ENCODE measurements at regions not wholly inside any gene's neighbourhood (a gene's known extent, or its start where the extent isn't known, plus 50 kb on each side); places are given as distances from the start of the nearest gene placed in this dataset.
"Not testable (repeated sequence)": the region's sequence is repeated elsewhere in the genome, so short reads cannot be mapped to it uniquely, and the experiment has no call there.

GRCh38 chr18:8991155-8991554, 111.3 kb upstream of the NDUFV2 start:
- Histone ChIP-seq H3K79me2 (ENCODE audit: insufficient read depth, low read length) (no peaks in the 10 kb centered on the region), H3K9ac (ENCODE audit: low read length) (no peak overlapping the region), H3K4me1 (ENCODE audit: control insufficient read depth in 1 of 2, insufficient read depth in 2 of 2, low read length in 2 of 2) (peaks cover 0 to 37% of the 10 kb centered on the region in 2 experiments; a peak in 3 of 4 replicates), H3K9me2 (ENCODE audit: insufficient read depth) (no peaks in the 10 kb centered on the region), H3K9me3 (ENCODE audit: control insufficient read depth in 1 of 2, insufficient read depth in 1 of 2, low read depth in 1 of 2, low read length in 2 of 2) (no peaks in the 10 kb centered on the region), H4K20me1 (ENCODE audit: insufficient read depth) (no peaks in the 10 kb centered on the region), H3K4me3 (replicated peaks in 1 of 2; ENCODE audit: low read depth in 1 of 2, low read length in 2 of 2) (no peak overlapping the region), H3K4me2 (ENCODE audit: low read length) (no peak overlapping the region), H3K36me3 (ENCODE audit: control insufficient read depth in 1 of 2, insufficient read depth in 2 of 2, low read length in 2 of 2) (no peaks in the 10 kb centered on the region), H2AFZ (ENCODE audit: low read depth, low read length, poor library complexity, severe bottlenecking) (no peak overlapping the region), H3K27me3 (ENCODE audit: insufficient read depth, low read length) (no peaks in the 10 kb centered on the region), H3K27ac (ENCODE audit: low read depth, low read length) (no peak overlapping the region)
- ChIA-PET POLR2A (no interaction called here), CTCF (interaction anchor here (0.6 to 1.3 kb wide), 2 partner anchors 9 to 337 kb away, joined by 3 read pairs; no protein-coding TSS in a partner anchor), RAD21 (ENCODE audit: low non-redundant PET in 1 of 2, low total read pairs in 2 of 2, uncharacterized antibody in 2 of 2, unreplicated experiment in 2 of 2) (no interaction called here)
- TF ChIP-seq FOSL1 (IDR thresholded peaks at IDR 0.05; ENCODE audit: low read depth), result no peak
- TF ChIP-seq YY1 (IDR thresholded peaks at IDR 0.05; ENCODE audit: extremely low read depth, insufficient replicate concordance, low read depth, low read length), result no peak
- no peak for TF ChIP-seq ZBTB33 (IDR thresholded peaks at IDR 0.05; ENCODE audit: extremely low read depth, insufficient replicate concordance, low read length)
- TF ChIP-seq, protein P1, sequence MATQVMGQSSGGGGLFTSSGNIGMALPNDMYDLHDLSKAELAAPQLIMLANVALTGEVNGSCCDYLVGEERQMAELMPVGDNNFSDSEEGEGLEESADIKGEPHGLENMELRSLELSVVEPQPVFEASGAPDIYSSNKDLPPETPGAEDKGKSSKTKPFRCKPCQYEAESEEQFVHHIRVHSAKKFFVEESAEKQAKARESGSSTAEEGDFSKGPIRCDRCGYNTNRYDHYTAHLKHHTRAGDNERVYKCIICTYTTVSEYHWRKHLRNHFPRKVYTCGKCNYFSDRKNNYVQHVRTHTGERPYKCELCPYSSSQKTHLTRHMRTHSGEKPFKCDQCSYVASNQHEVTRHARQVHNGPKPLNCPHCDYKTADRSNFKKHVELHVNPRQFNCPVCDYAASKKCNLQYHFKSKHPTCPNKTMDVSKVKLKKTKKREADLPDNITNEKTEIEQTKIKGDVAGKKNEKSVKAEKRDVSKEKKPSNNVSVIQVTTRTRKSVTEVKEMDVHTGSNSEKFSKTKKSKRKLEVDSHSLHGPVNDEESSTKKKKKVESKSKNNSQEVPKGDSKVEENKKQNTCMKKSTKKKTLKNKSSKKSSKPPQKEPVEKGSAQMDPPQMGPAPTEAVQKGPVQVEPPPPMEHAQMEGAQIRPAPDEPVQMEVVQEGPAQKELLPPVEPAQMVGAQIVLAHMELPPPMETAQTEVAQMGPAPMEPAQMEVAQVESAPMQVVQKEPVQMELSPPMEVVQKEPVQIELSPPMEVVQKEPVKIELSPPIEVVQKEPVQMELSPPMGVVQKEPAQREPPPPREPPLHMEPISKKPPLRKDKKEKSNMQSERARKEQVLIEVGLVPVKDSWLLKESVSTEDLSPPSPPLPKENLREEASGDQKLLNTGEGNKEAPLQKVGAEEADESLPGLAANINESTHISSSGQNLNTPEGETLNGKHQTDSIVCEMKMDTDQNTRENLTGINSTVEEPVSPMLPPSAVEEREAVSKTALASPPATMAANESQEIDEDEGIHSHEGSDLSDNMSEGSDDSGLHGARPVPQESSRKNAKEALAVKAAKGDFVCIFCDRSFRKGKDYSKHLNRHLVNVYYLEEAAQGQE (IDR thresholded peaks at IDR 0.05; ENCODE audit: low read depth), result no peak
- TF ChIP-seq, protein P2, sequence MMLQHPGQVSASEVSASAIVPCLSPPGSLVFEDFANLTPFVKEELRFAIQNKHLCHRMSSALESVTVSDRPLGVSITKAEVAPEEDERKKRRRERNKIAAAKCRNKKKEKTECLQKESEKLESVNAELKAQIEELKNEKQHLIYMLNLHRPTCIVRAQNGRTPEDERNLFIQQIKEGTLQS (IDR thresholded peaks at IDR 0.05), result no peak
- TF ChIP-seq EGR1 (IDR thresholded peaks at IDR 0.05; ENCODE audit: low read depth), result no peak
- BruUV-seq (replicated peaks), result no TSS peak
- no peak for DNase-seq (ENCODE audit: low read depth, low spot score)
- intact Hi-C loops (cut with micrococcal nuclease), result loop anchor here (10.0 kb wide), 1 partner anchor 524 kb away; no protein-coding TSS in a partner anchor
- no peak for ATAC-seq

GRCh38 chr18:8992500-8992899, 110.0 kb upstream of the NDUFV2 start:
- H3K9ac ChIP-seq (ENCODE audit: low read length); H3K27ac ChIP-seq (ENCODE audit: low read depth, low read length); H3K27me3 ChIP-seq (ENCODE audit: insufficient read depth, low read length); H3K4me2 ChIP-seq (ENCODE audit: low read length); H3K36me3 ChIP-seq (ENCODE audit: control insufficient read depth in 1 of 2, insufficient read depth in 2 of 2, low read length in 2 of 2); DNase-seq (ENCODE audit: low read depth, low spot score); H3K9me3 ChIP-seq (ENCODE audit: control insufficient read depth in 1 of 2, insufficient read depth in 1 of 2, low read depth in 1 of 2, low read length in 2 of 2); POLR2A ChIA-PET; H3K9me2 ChIP-seq (ENCODE audit: insufficient read depth); ATAC-seq; H2AFZ ChIP-seq (ENCODE audit: low read depth, low read length, poor library complexity, severe bottlenecking); H3K79me2 ChIP-seq (ENCODE audit: insufficient read depth, low read length); H4K20me1 ChIP-seq (ENCODE audit: insufficient read depth); BruUV-seq (replicated peaks); H3K4me3 ChIP-seq (replicated peaks in 1 of 2; ENCODE audit: low read depth in 1 of 2, low read length in 2 of 2): not testable (repeated sequence)
- H3K4me1 ChIP-seq (ENCODE audit: control insufficient read depth in 1 of 2, insufficient read depth in 2 of 2, low read length in 2 of 2), result peaks cover 0 to 44% of the 10 kb centered on the region in 2 experiments; a peak in 3 of 4 replicates
- CTCF ChIA-PET, result interaction anchor here (1.3 kb wide), 1 partner anchor 10 kb away, joined by 3 read pairs; no protein-coding TSS in a partner anchor
- intact Hi-C loops (cut with micrococcal nuclease), result loop anchor here (10.0 kb wide), 1 partner anchor 522 kb away; no protein-coding TSS in a partner anchor
- RAD21 ChIA-PET (ENCODE audit: low non-redundant PET in 1 of 2, low total read pairs in 2 of 2, uncharacterized antibody in 2 of 2, unreplicated experiment in 2 of 2), result interaction anchor here in 1 of 2 experiments (0.6 kb wide), 1 partner anchor 9 kb away, joined by 4 read pairs; no protein-coding TSS in a partner anchor

Data from HCT116 (cell line).